NCI-H2227 (cell line): ENCODE measurements at regions not wholly inside any gene's neighbourhood (a gene's known extent, or its start where the extent isn't known, plus 50 kb on each side); places are given as distances from the start of the nearest gene placed in this dataset.
A peak's percentile ranks its signal among the peaks of the same experiment; 100 is the strongest.
"Not testable (repeated sequence)": the region's sequence is repeated elsewhere in the genome, so short reads cannot be mapped to it uniquely, and the experiment has no call there.

Experiments used
- DNase-seq: peaks from one replicate; lab custom pipeline; 2025; ENCODE audit not compliant: unreplicated experiment; lab: John Stamatoyannopoulos, UW

GRCh38 chr13:88976466-88976865, 1305.3 kb downstream of the SLITRK5 start:
- DNase-seq, result no peak

GRCh38 chr13:88978607-88979006, 1307.4 kb downstream of the SLITRK5 start:
- no peak for DNase-seq

GRCh38 chr13:88979465-88980175, 1308.4 kb downstream of the SLITRK5 start:
- DNase-seq, result no peak

GRCh38 chr13:89003656-89004055, 1332.5 kb downstream of the SLITRK5 start:
- DNase-seq, result no peak

- no peak for DNase-seq
Measured at GRCh38 chr13:89011615-89012014, 1340.4 kb downstream of the SLITRK5 start.

- DNase-seq, result no peak
Measured at GRCh38 chr13:89027694-89028306, 1356.6 kb downstream of the SLITRK5 start.

- DNase-seq, result no peak
Measured at GRCh38 chr13:89029062-89029461, 1357.9 kb downstream of the SLITRK5 start.

GRCh38 chr13:89034015-89034414, 1362.8 kb downstream of the SLITRK5 start:
- DNase-seq, result no peak

- DNase-seq, result no peak
Measured at GRCh38 chr13:89052699-89053098, 1381.5 kb downstream of the SLITRK5 start.

- no peak for DNase-seq
Measured at GRCh38 chr13:89053418-89053817, 1382.2 kb downstream of the SLITRK5 start.

GRCh38 chr13:89057274-89057673, 1386.1 kb downstream of the SLITRK5 start:
- no peak for DNase-seq

GRCh38 chr13:89057862-89058261, 1386.7 kb downstream of the SLITRK5 start:
- no peak for DNase-seq

- DNase-seq, result no peak
Measured at GRCh38 chr13:89061821-89062220, 1390.7 kb downstream of the SLITRK5 start.

- peak; percentile 23 for DNase-seq
Measured at GRCh38 chr13:89066868-89067466, 1395.8 kb downstream of the SLITRK5 start.

GRCh38 chr13:89072979-89073378, 1401.8 kb downstream of the SLITRK5 start:
- DNase-seq, result no peak

GRCh38 chr13:89076622-89077021, 1405.5 kb downstream of the SLITRK5 start:
- DNase-seq, result no peak

- DNase-seq, result no peak
Measured at GRCh38 chr13:89082623-89083022, 1411.5 kb downstream of the SLITRK5 start.

- not testable (repeated sequence) for DNase-seq
Measured at GRCh38 chr13:89088107-89088506, 1416.9 kb downstream of the SLITRK5 start.

- no peak for DNase-seq
Measured at GRCh38 chr13:89097994-89098393, 1426.8 kb downstream of the SLITRK5 start.

- no peak for DNase-seq
Measured at GRCh38 chr13:89113744-89114143, 1442.6 kb downstream of the SLITRK5 start.

- no peak for DNase-seq
Measured at GRCh38 chr13:89115307-89115706, 1444.1 kb downstream of the SLITRK5 start.

GRCh38 chr13:89136678-89137077, 1465.5 kb downstream of the SLITRK5 start:
- no peak for DNase-seq
